ENCODE measurements at regions not wholly inside any gene's neighbourhood (a gene's known extent, or its start where the extent isn't known, plus 50 kb on each side); places are given as distances from the start of the nearest gene placed in this dataset.

GRCh38 chr13:57270493-57270892 lies 103.5 kb downstream of the PRR20E start:
- Histone ChIP-seq H3K9me3 (ENCODE audit: control insufficient read depth, insufficient read depth, low read depth, low read length) (no peaks in the 10 kb centered on the region), H3K4me3 (ENCODE audit: low read depth, low read length) (no peak overlapping the region), H3K27ac (ENCODE audit: extremely low read depth, low read depth, low read length) (no peak overlapping the region), H3K4me1 (ENCODE audit: control insufficient read depth, insufficient read depth, low read length) (no peaks in the 10 kb centered on the region), H3K36me3 (ENCODE audit: control insufficient read depth in 2 of 2, insufficient read depth in 1 of 2, low read length in 2 of 2) (no peaks in the 10 kb centered on the region)
- ChIA-PET CTCF (no interaction called here), POLR2A (no interaction called here)
- no peak for TF ChIP-seq ZNF37A (tag by site-specific recombination; IDR thresholded peaks at IDR 0.05)
- TF ChIP-seq ZNF138 (tag by site-specific recombination; IDR thresholded peaks at IDR 0.05; ENCODE audit: borderline replicate concordance) = no peak
- no peak for TF ChIP-seq ZNF768 (tag by site-specific recombination; IDR thresholded peaks at IDR 0.05)
- TF ChIP-seq, protein P1, sequence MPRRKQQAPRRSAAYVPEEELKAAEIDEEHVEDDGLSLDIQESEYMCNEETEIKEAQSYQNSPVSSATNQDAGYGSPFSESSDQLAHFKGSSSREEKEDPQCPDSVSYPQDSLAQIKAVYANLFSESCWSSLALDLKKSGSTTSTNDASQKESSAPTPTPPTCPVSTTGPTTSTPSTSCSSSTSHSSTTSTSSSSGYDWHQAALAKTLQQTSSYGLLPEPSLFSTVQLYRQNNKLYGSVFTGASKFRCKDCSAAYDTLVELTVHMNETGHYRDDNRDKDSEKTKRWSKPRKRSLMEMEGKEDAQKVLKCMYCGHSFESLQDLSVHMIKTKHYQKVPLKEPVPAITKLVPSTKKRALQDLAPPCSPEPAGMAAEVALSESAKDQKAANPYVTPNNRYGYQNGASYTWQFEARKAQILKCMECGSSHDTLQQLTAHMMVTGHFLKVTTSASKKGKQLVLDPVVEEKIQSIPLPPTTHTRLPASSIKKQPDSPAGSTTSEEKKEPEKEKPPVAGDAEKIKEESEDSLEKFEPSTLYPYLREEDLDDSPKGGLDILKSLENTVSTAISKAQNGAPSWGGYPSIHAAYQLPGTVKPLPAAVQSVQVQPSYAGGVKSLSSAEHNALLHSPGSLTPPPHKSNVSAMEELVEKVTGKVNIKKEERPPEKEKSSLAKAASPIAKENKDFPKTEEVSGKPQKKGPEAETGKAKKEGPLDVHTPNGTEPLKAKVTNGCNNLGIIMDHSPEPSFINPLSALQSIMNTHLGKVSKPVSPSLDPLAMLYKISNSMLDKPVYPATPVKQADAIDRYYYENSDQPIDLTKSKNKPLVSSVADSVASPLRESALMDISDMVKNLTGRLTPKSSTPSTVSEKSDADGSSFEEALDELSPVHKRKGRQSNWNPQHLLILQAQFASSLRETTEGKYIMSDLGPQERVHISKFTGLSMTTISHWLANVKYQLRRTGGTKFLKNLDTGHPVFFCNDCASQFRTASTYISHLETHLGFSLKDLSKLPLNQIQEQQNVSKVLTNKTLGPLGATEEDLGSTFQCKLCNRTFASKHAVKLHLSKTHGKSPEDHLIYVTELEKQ (tag by site-specific recombination; IDR thresholded peaks at IDR 0.05; ENCODE audit: borderline replicate concordance) = no peak
- no peak for TF ChIP-seq ZNF214 (tag by site-specific recombination; IDR thresholded peaks at IDR 0.05; ENCODE audit: borderline replicate concordance)
- no peak for TF ChIP-seq ZNF670 (tag by site-specific recombination; IDR thresholded peaks at IDR 0.05; ENCODE audit: low read depth)
- no peak for TF ChIP-seq ZSCAN30 (tag by site-specific recombination; IDR thresholded peaks at IDR 0.05)
- no peak for TF ChIP-seq ZFP37 (tag by site-specific recombination; IDR thresholded peaks at IDR 0.05)
- no peak for TF ChIP-seq ZNF555 (tag by site-specific recombination; conservative IDR thresholded peaks at IDR 0.05)
- no peak for TF ChIP-seq GLI2 (tag by site-specific recombination; IDR thresholded peaks at IDR 0.05; ENCODE audit: borderline replicate concordance, low read depth)
- TF ChIP-seq ZNF624 (tag by site-specific recombination; IDR thresholded peaks at IDR 0.05) = no peak
- TF ChIP-seq OSR2 (tag by site-specific recombination; IDR thresholded peaks at IDR 0.05) = no peak
- TF ChIP-seq KLF9 (tag by site-specific recombination; IDR thresholded peaks at IDR 0.05; ENCODE audit: low read depth) = no peak
- TF ChIP-seq MZF1 (tag by site-specific recombination; IDR thresholded peaks at IDR 0.05; ENCODE audit: borderline replicate concordance) = no peak
- TF ChIP-seq ZNF548 (tag by site-specific recombination; IDR thresholded peaks at IDR 0.05) = no peak
- TF ChIP-seq ZNF843 (tag by site-specific recombination; IDR thresholded peaks at IDR 0.05) = no peak
- TF ChIP-seq RBAK (tag by site-specific recombination; IDR thresholded peaks at IDR 0.05) = no peak
- no peak for TF ChIP-seq ZNF530 (tag by site-specific recombination; IDR thresholded peaks at IDR 0.05; ENCODE audit: low read depth)
- no peak for TF ChIP-seq ZNF560 (tag by site-specific recombination; IDR thresholded peaks at IDR 0.05; ENCODE audit: borderline replicate concordance)
- no peak for TF ChIP-seq ZNF639 (tag by site-specific recombination; IDR thresholded peaks at IDR 0.05)

GRCh38 chr13:57286511-57287098 lies 119.6 kb downstream of the PRR20E start:
- ChIA-PET CTCF (no interaction called here), POLR2A (no interaction called here)
- Histone ChIP-seq H3K36me3 (ENCODE audit: control insufficient read depth in 2 of 2, insufficient read depth in 1 of 2, low read length in 2 of 2) (no peaks in the 10 kb centered on the region), H3K27ac (ENCODE audit: extremely low read depth, low read depth, low read length) (no peak overlapping the region), H3K4me3 (ENCODE audit: low read depth, low read length) (no peak overlapping the region), H3K9me3 (ENCODE audit: control insufficient read depth, insufficient read depth, low read depth, low read length) (no peaks in the 10 kb centered on the region), H3K4me1 (ENCODE audit: control insufficient read depth, insufficient read depth, low read length) (no peaks in the 10 kb centered on the region)
- TF ChIP-seq PRDM1 (tag by site-specific recombination; IDR thresholded peaks at IDR 0.05) (no peak), ZNF114 (tag by site-specific recombination; IDR thresholded peaks at IDR 0.05) (no peak), PATZ1 (tag by site-specific recombination; IDR thresholded peaks at IDR 0.05) (no peak), HOXC10 (CRISPR knock-in tag; IDR thresholded peaks at IDR 0.05) (no peak)
- TF ChIP-seq, protein P2, sequence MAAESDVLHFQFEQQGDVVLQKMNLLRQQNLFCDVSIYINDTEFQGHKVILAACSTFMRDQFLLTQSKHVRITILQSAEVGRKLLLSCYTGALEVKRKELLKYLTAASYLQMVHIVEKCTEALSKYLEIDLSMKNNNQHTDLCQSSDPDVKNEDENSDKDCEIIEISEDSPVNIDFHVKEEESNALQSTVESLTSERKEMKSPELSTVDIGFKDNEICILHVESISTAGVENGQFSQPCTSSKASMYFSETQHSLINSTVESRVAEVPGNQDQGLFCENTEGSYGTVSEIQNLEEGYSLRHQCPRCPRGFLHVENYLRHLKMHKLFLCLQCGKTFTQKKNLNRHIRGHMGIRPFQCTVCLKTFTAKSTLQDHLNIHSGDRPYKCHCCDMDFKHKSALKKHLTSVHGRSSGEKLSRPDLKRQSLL (tag by site-specific recombination; IDR thresholded peaks at IDR 0.05) = no peak
- TF ChIP-seq, protein P3, sequence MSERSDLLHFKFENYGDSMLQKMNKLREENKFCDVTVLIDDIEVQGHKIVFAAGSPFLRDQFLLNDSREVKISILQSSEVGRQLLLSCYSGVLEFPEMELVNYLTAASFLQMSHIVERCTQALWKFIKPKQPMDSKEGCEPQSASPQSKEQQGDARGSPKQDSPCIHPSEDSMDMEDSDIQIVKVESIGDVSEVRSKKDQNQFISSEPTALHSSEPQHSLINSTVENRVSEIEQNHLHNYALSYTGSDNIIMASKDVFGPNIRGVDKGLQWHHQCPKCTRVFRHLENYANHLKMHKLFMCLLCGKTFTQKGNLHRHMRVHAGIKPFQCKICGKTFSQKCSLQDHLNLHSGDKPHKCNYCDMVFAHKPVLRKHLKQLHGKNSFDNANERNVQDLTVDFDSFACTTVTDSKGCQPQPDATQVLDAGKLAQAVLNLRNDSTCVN (tag by site-specific recombination; optimal IDR thresholded peaks at IDR 0.05) = no peak
- TF ChIP-seq, protein P4, sequence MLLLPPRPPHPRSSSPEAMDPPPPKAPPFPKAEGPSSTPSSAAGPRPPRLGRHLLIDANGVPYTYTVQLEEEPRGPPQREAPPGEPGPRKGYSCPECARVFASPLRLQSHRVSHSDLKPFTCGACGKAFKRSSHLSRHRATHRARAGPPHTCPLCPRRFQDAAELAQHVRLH (tag by site-specific recombination; IDR thresholded peaks at IDR 0.05) = no peak

All from HEK293 (cell line).